ENCODE measurements at regions not wholly inside any gene's neighbourhood (a gene's known extent, or its start where the extent isn't known, plus 50 kb on each side); places are given as distances from the start of the nearest gene placed in this dataset.
A peak's percentile ranks its signal among the peaks of the same experiment; 100 is the strongest.

GRCh38 chr20:6956574-6956973 is 189.1 kb downstream of the BMP2 start:
- no peak for DNase-seq

- no peak for DNase-seq
Observed at GRCh38 chr20:6959900-6960312, 192.4 kb downstream of the BMP2 start.

GRCh38 chr20:6966721-6967120 is 199.2 kb downstream of the BMP2 start:
- no peak for DNase-seq

DNA sequence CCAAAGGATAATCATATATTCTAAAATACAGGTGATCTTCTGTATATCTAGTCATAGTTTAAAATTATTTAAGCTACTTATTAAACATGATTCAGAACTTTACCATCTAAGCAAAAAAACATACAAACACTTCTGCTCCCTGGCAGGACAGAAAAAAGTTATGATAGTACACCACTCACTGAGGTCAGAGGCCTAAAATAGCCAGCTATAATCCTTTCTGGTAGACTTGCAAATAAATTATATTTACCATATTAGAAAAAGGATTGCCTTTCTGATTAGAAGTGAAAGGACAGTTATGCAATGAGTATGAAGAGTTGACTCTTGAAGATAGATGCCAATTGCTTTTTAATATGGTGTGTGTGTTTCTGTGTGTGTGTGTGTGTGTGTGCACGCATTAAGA is 207.4 kb downstream of the BMP2 start:
- no peak for DNase-seq

- no peak for DNase-seq
Observed at GRCh38 chr20:6975311-6975710, 207.8 kb downstream of the BMP2 start.

DNA sequence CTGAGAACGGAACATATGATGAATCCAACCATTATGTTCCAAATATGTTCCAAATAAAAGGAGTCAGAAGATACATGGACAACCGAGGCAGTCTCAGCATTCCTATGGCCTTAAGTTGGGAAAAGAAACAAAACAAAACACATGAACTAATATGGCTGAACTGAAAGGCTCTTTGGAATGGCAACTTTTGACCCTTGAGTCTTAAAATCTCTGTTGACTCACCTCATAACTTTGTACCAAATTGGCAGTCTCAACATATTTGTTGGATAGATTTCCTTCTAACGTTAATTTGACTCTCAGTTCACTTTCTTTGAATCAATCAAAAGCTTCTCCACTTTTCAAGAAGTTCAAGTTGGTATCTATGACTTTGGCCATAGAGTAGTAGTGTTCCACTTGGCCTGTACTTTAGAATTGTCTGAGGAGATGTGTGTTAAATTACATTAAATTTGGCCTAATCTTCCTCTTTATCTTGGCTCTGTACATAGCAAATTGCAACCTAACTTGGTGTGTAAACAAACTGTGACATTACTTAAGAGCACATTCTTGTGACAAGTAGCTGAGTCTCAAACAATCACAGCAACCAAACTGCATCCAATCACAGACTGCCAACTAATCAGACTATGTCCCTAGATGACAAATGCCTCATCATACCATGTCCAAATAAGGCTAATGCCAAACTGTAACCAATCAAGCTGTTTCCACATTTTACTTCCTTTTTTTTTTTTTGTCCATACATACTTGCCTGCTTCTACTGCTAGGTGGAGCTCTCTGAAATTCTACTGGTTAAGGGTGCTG is 208.8 kb downstream of the BMP2 start:
- no peak for DNase-seq

DNA sequence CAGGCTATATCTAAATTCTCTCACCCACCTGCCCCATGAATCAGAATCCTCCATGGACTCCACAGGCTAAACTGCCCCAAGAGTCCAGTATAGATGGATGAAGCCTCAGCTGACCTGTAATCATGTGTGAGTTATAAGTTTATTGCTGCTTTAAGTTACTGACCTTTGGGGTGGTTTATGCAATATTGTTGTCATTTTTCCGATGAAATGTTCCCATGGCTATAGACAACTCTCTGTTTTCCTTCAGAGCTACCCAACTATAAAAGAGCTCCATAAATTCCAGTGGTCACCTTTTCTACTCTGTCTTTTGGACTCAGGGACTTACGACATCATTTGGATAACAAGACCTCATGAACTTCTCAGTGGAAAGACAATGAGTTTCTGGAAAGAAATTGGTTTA is 212.1 kb downstream of the BMP2 start:
- no peak for DNase-seq

- no peak for DNase-seq
Observed at GRCh38 chr20:6993011-6993410, 225.5 kb downstream of the BMP2 start.

DNA sequence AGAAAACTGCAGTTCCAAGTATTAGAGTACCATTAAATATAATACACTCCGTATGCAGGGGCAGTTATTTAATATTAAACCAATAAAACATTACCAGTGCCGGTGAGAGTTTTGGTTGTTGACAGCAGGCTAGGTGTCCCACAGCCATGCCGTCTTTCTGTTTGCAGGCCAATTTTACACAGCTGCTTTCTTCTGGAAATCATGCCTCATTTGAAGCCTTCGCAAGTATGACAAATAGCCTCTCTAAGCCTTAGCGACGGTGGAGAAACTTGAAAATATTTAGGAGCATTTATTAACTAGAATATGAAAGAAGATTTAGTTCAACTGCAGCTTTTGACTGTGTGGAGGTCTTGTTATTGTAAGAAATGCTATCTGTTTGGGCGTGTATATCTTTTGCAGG is 226.0 kb downstream of the BMP2 start:
- no peak for DNase-seq

GRCh38 chr20:6994452-6994851 is 227.0 kb downstream of the BMP2 start:
- DNase-seq, result no peak

DNA sequence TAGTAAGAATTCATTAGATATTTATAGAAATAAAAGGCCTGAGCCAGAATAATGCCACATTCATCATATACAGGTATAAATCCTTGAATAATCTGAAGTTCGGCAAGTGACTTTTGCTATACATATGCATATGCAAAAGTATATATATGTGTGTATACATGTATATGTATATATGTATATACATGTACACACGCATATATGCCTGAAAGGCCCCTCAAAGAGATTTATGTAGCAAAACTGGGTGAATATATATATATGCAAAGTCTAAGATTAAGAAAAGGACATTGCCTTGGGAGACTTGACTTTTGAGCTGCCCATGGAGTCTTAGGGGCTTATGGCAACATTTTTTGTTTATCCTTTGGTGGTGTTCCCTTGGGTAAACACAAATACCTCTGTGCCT is 231.4 kb downstream of the BMP2 start:
- DNase-seq, result no peak

DNA sequence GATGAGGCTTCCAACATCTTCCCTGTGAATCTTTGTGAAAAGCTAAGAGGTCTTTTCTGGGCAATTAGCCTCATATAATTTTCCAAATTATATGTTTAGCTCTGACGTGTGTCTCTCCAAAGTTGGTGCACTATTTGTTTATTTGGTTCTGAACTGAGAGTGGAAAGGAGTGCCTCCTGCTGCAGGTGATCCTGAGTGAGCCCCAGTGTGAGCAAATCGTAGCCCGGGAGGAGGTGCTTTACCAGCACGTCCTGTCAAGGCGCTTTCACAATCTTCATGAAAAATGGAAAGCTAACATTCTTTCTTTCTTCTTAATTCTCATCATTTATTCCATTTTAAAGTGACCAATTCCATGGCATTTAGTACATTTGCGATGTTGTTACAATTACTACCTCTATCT is 231.9 kb downstream of the BMP2 start:
- peak; percentile 23 for DNase-seq

DNA sequence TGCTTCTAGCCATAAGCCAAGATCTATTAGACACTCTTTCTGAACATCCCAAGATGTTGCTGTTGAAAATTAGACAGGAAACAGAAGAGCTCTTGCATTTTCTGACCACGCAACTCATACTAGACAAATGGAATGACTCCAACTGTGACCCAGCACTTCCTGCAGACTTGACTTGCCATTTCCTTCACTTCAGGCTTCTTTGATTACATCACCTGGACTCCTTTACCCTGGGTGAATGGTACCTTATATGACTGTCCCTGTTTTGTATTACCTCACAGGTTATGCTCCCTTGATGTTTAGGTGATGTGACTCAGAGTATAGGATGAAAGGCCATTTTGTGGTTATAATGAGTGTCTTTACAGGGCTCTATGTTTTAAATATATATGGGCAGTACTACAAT is 236.1 kb downstream of the BMP2 start:
- DNase-seq, result no peak

- DNase-seq, result no peak
Observed at GRCh38 chr20:7004801-7005200, 237.3 kb downstream of the BMP2 start.

DNA sequence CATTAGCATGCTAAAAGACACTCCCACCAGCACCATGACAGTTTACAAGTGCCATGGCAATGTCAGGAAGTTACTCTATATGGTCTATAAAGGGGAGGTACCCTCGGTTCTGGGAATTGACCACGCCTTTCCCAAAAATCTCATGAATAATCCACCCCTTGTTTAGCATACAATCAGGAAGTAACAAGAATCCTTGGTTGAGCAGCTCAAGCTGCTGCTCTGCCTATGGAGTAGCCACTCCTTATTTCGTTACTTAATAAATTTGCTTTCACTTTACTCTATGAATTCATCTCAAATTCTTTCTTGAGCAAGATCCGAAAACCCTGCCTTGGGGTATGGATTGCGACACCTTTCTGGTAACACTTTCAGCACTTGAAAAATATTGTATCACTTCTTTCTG is 243.0 kb downstream of the BMP2 start:
- DNase-seq, result no peak

GRCh38 chr20:7015257-7015656 is 247.8 kb downstream of the BMP2 start:
- peak; percentile 51 for DNase-seq

GRCh38 chr20:7022597-7022996 is 255.1 kb downstream of the BMP2 start:
- DNase-seq, result no peak

GRCh38 chr20:7025635-7026034 is 258.1 kb downstream of the BMP2 start:
- no peak for DNase-seq

DNA sequence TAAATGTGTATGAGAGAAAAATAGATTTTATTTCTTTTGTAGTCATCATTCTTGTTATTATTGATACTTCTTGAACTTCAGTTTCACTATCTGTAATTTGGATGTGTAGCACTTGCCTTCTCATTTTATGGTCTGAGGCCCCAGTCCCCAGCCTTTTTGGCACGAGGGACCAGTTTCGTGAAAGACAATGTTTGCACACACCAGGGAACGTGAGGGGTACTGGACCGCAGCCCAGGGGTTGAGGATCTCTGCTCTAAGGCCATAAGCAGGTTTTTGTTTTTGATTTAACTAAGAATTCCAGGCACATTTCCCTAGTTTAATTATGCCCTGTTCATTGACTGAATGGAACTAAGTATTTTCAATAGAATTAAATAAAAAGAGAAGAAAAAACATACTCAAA is 261.5 kb downstream of the BMP2 start:
- DNase-seq, result peak; percentile 13

- DNase-seq, result no peak
Observed at GRCh38 chr20:7031222-7031621, 263.7 kb downstream of the BMP2 start.

- no peak for DNase-seq
Observed at GRCh38 chr20:7038029-7038428, 270.5 kb downstream of the BMP2 start.

- DNase-seq, result no peak
Observed at GRCh38 chr20:7057611-7058010, 290.1 kb downstream of the BMP2 start.

DNA sequence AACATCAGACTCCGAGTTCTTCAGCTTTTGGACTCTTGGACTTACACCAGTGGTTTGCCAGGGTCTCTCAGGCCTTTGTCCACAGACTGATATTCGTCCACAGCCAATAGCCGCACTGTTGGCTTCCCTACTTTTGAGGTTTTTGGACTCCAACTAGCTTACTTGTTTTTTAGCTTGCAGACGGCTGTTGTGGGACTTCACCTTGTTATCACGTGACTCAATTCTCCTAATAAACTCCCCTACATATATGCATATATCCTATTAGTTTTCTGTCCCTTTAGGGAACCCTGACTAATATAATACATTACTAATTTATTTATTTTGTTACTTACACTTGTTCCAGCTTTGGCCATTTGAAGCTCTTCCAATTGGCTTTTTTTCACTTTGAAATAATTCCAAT is 311.3 kb downstream of the BMP2 start:
- no peak for DNase-seq

DNA sequence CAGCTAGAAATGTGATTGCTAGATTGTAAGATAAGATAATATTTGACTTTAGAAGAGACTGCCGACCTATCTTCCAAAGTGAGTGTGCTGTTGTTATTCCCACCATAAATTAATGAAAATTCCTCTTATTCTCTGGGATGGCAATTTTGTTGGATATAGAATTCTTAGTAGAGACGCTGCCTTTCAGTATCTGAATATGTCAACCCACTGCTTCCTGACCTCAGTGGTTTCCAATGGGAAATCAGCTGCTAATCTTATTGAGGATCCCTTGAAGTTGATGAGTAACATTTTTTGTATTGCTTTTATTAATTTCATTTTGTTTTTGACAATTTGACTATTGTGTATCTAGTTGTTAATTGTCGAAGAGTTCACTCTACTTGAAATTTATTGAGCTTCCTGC is 313.0 kb downstream of the BMP2 start:
- DNase-seq, result no peak

DNA sequence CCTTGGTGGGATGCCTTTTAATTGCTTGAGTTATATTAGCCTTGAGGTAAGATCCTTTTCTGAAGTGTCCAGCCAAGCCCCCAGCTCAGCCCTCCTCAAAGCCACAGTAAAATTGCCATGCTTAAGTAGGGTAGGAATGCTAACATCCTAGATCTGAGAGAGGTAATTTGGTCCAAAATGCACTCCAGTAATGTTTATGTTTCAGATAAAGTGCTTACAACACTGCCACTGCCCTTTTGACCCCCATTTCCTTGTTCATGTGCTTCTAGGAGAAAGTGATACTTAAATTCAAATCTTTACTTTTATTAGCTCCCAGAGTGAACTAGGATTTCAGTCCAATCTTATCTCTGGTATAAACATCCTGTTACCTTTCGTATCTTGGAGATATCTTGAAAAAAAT is 318.0 kb downstream of the BMP2 start:
- DNase-seq, result no peak
